ENCODE measurements at regions not wholly inside any gene's neighbourhood (a gene's known extent, or its start where the extent isn't known, plus 50 kb on each side); places are given as distances from the start of the nearest gene placed in this dataset.

GRCh38 chr18:53715243-53715853 lies 509.1 kb downstream of the MBD2 start:
- no peak overlapping the region for H4K91ac ChIP-seq (ENCODE audit: insufficient read depth, low read depth, low read length)
- H2BK15ac ChIP-seq (ENCODE audit: low read depth, low read length), result no peak overlapping the region
- H2AK9ac ChIP-seq (replicated peaks; ENCODE audit: low read depth, low read length, poor library complexity), result no peak overlapping the region
- no TSS peak for BruUV-seq (replicated peaks)
- no peak overlapping the region for H3K56ac ChIP-seq (ENCODE audit: extremely low read depth, insufficient read depth, low read length)
- in situ Hi-C loops (cut with MboI; ENCODE audit: low sequenced_read_pairs) (no loop called here), intact Hi-C loops (cut with micrococcal nuclease) (no loop called here), dilution Hi-C loops (cut with HindIII; ENCODE audit: low sequenced_read_pairs, unreplicated experiment) (no loop called here)
- no peak overlapping the region for H2BK20ac ChIP-seq (ENCODE audit: low read depth, low read length)
- no peaks in the 10 kb centered on the region for H3K9me1 ChIP-seq (ENCODE audit: insufficient read depth, low read length)
- H3K23ac ChIP-seq (ENCODE audit: low read depth, low read length), result no peak overlapping the region
- H2AFZ ChIP-seq (replicated peaks; ENCODE audit: low read length, poor library complexity), result no peak overlapping the region
- no peaks in the 10 kb centered on the region for H3K79me1 ChIP-seq (ENCODE audit: low read depth in 1 of 2, low read length in 2 of 2)
- no peak overlapping the region for H3K4ac ChIP-seq (ENCODE audit: low read depth, low read length)
- no peak overlapping the region for H3K27ac ChIP-seq (ENCODE audit: insufficient read depth, low read length)
- POLR2A ChIA-PET (ENCODE audit: unreplicated experiment), result no interaction called here
- H4K5ac ChIP-seq (ENCODE audit: low read depth, low read length), result no peak overlapping the region
- no peak overlapping the region for H3K14ac ChIP-seq (replicated peaks; ENCODE audit: low read depth, low read length)
- peaks cover 2% of the 10 kb centered on the region; the same call in 1 of the 2 replicates for H3K9me3 ChIP-seq (ENCODE audit: control insufficient read depth, insufficient read depth, low read length)
- no peaks in the 10 kb centered on the region for H3K4me1 ChIP-seq (ENCODE audit: control insufficient read depth, insufficient read depth, low read length)
- ATAC-seq (ENCODE audit: low read depth) (no peak), DNase-seq (no peak)
- TF ChIP-seq, protein P1, sequence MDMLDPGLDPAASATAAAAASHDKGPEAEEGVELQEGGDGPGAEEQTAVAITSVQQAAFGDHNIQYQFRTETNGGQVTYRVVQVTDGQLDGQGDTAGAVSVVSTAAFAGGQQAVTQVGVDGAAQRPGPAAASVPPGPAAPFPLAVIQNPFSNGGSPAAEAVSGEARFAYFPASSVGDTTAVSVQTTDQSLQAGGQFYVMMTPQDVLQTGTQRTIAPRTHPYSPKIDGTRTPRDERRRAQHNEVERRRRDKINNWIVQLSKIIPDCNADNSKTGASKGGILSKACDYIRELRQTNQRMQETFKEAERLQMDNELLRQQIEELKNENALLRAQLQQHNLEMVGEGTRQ (IDR thresholded peaks at IDR 0.05; ENCODE audit: low read depth, low read length), result no peak
- TF ChIP-seq NFE2L2 (IDR thresholded peaks at IDR 0.05; ENCODE audit: low read depth, low read length) (no peak), RAD21 (IDR thresholded peaks at IDR 0.05; ENCODE audit: low read length) (no peak), MXI1 (IDR thresholded peaks at IDR 0.05; ENCODE audit: borderline replicate concordance, low read depth, low read length) (no peak), SMC3 (IDR thresholded peaks at IDR 0.05; ENCODE audit: low read depth, low read length) (no peak), POLR2A (IDR thresholded peaks at IDR 0.05; ENCODE audit: low read depth, low read length) (no peak), RCOR1 (IDR thresholded peaks at IDR 0.05; ENCODE audit: insufficient replicate concordance, low read length) (no peak), CEBPB (IDR thresholded peaks at IDR 0.05; ENCODE audit: low read depth, low read length) (no peak), MAFK (IDR thresholded peaks at IDR 0.05; ENCODE audit: low read depth, low read length) (no peak), RFX5 (IDR thresholded peaks at IDR 0.05; ENCODE audit: low read depth, low read length) (no peak), CTCF (conservative IDR thresholded peaks at IDR 0.05; ENCODE audit: low read depth, low read length) (no peak), MAZ (IDR thresholded peaks at IDR 0.05; ENCODE audit: borderline replicate concordance, low read depth, low read length) (no peak), FOS (IDR thresholded peaks at IDR 0.05; ENCODE audit: low read depth, low read length) (no peak)
- TF ChIP-seq, protein P2, sequence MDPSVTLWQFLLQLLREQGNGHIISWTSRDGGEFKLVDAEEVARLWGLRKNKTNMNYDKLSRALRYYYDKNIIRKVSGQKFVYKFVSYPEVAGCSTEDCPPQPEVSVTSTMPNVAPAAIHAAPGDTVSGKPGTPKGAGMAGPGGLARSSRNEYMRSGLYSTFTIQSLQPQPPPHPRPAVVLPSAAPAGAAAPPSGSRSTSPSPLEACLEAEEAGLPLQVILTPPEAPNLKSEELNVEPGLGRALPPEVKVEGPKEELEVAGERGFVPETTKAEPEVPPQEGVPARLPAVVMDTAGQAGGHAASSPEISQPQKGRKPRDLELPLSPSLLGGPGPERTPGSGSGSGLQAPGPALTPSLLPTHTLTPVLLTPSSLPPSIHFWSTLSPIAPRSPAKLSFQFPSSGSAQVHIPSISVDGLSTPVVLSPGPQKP (IDR thresholded peaks at IDR 0.05; ENCODE audit: borderline replicate concordance, low read depth, low read length), result no peak
- no peak overlapping the region for H3K4me3 ChIP-seq (ENCODE audit: insufficient read depth, low read depth, low read length)
- H3K18ac ChIP-seq (ENCODE audit: low read depth, low read length), result no peak overlapping the region
- no peaks in the 10 kb centered on the region for H3K27me3 ChIP-seq (ENCODE audit: control insufficient read depth, insufficient read depth, low read length)
- H3K9ac ChIP-seq (ENCODE audit: low read depth, low read length), result no peak overlapping the region
- no peaks in the 10 kb centered on the region for H3K36me3 ChIP-seq (ENCODE audit: control insufficient read depth, insufficient read depth, low read length)
- CTCF ChIA-PET, result no interaction called here
- no peak overlapping the region for H4K8ac ChIP-seq (ENCODE audit: low read depth in 2 of 2, low read length in 2 of 2)
- H3K4me2 ChIP-seq (ENCODE audit: low read depth, low read length), result no peak overlapping the region
- H2BK5ac ChIP-seq (ENCODE audit: low read depth, low read length, poor library complexity, severe bottlenecking), result no peak overlapping the region
- no peak overlapping the region for H2AK5ac ChIP-seq (ENCODE audit: low read depth, low read length)
- no CpG with 5 or more reads among the region's 3 CpGs for WGBS, 2 experiments (ENCODE audit: extremely low coverage in 2 of 2, insufficient read length in 1 of 2)
- H4K20me1 ChIP-seq (ENCODE audit: insufficient read depth, low read length), result no peaks in the 10 kb centered on the region
- H2BK120ac ChIP-seq (ENCODE audit: low read depth, low read length), result no peak overlapping the region

Measured in IMR-90 (cell line).